K562 (cell line): ENCODE measurements at regions not wholly inside any gene's neighbourhood (a gene's known extent, or its start where the extent isn't known, plus 50 kb on each side); places are given as distances from the start of the nearest gene placed in this dataset.

Experiments
- ATAC-seq: fragments of 200-7000 bp; cut with Tn5 transposase; 3 replicates; pipeline ENCODE4 v1.9.1; 2020; ENCODE audit warnings: moderate library complexity
- BruUV-seq: library from RNA; stranded (reverse); fragments of 400-500 nt; replicated peaks from 2 replicates; lab custom pipeline; 2021; lab: Mats Ljungman, UMichigan
- CTCF ChIA-PET: fragments of 300-600 bp; formaldehyde crosslinking; extraction: SDS; loops from one replicate; lab custom pipeline; 2021; ENCODE audit warnings: low intra/inter-chr PET ratio; lab: Yijun Ruan, JAX
- POLR2A ChIA-PET: fragments of 300-600, 350-650 bp; sonication (Branson Sonifier 250); formaldehyde crosslinking; extraction: SDS; loops from one replicate; lab custom pipeline; 2021; ENCODE audit warnings: antibody characterized with exemption, inconsistent platforms; lab: Yijun Ruan, JAX
- DNase-seq, 4 experiments: peaks; one replicate each; pipeline versions ENCODE4 v3.0.0 to v3.0.0-alpha.2; 2011 to 2018; ENCODE audit warnings: low spot score in 3 of 4, mixed read lengths in 3 of 4; ENCODE audit errors: extremely low read depth in 1 of 4
- FAIRE-seq: peaks from 2 replicates; lab custom pipeline; 2011; peaks lifted over from hg19 to GRCh38; lab: Jason Lieb, UNC
- H2AFZ ChIP-seq: 2 replicates; pipeline ENCODE4 v1.6.0; 2011; ENCODE audit warnings: low read depth, low read length, control low read depth, inconsistent platforms
- H3K27ac ChIP-seq: fragments of 200-600 bp; 3 replicates; pipeline ENCODE4 v1.8.0; 2011; ENCODE audit warnings: low read depth, mild to moderate bottlenecking, control low read depth, inconsistent platforms, low read length, moderate library complexity, mixed read lengths; ENCODE audit errors: extremely low read depth
- H3K27me3 ChIP-seq, 2 experiments: fragments of 300-600 bp in 1 of 2; 2 replicates in 1 of 2; 3 replicates in 1 of 2; pipeline versions ENCODE4 v1.6.0 to v1.8.0; 2011; ENCODE audit warnings: inconsistent platforms in 2 of 2, low read length in 2 of 2, mild to moderate bottlenecking in 1 of 2, mixed read lengths in 1 of 2, moderate library complexity in 1 of 2; ENCODE audit not compliant: control insufficient read depth in 2 of 2, insufficient read depth in 2 of 2
- H3K36me3 ChIP-seq: fragments of 300-600 bp; 3 replicates; pipeline ENCODE4 v1.8.0; 2011; ENCODE audit warnings: mild to moderate bottlenecking, low read length, inconsistent platforms; ENCODE audit not compliant: control insufficient read depth, insufficient read depth
- H3K4me1 ChIP-seq, 2 experiments: fragments of 200-600 bp in 1 of 2; replicated peaks in 1 of 2; 2 replicates in 1 of 2; 3 replicates in 1 of 2; pipeline versions ENCODE4 v1.5.1 to v1.8.0; 2011; ENCODE audit warnings: inconsistent platforms in 2 of 2, low read length in 2 of 2, mild to moderate bottlenecking in 1 of 2, mixed read lengths in 1 of 2, moderate library complexity in 1 of 2; ENCODE audit not compliant: control insufficient read depth in 2 of 2, insufficient read depth in 2 of 2
- H3K4me2 ChIP-seq: 2 replicates; pipeline ENCODE4 v1.6.1; 2011; ENCODE audit warnings: low read length, control low read depth, inconsistent platforms, mixed read lengths; ENCODE audit not compliant: insufficient read depth
- H3K4me3 ChIP-seq: fragments of 200-600 bp; sonication (generic), shearing (Covaris generic); 2 replicates; pipeline ENCODE4 v1.5.1; 2016; ENCODE audit warnings: control low read depth, inconsistent platforms
- H3K79me2 ChIP-seq: fragments of 200-600 bp; 3 replicates; pipeline ENCODE4 v1.8.0; 2011; ENCODE audit warnings: low read length, inconsistent platforms; ENCODE audit not compliant: control insufficient read depth, insufficient read depth
- H3K9ac ChIP-seq, 2 experiments: 2 replicates each; pipeline versions ENCODE4 v1.6.0 to v1.6.1; 2011; ENCODE audit warnings: low read depth in 2 of 2, low read length in 2 of 2, control low read depth in 1 of 2, inconsistent platforms in 1 of 2, mild to moderate bottlenecking in 1 of 2, mixed read lengths in 1 of 2; ENCODE audit not compliant: insufficient read depth in 1 of 2
- H3K9me1 ChIP-seq: one replicate; pipeline ENCODE4 v1.6.0; 2011; ENCODE audit warnings: inconsistent platforms, mild to moderate bottlenecking, low read length, moderate library complexity; ENCODE audit not compliant: control insufficient read depth, insufficient read depth
- H3K9me3 ChIP-seq: replicated peaks from 2 replicates; pipeline ENCODE4 v1.5.1; 2011; ENCODE audit warnings: low read depth, low read length, inconsistent platforms; ENCODE audit not compliant: control insufficient read depth, insufficient read depth
- H4K20me1 ChIP-seq: replicated peaks from 2 replicates; pipeline ENCODE4 v1.6.1; 2011; ENCODE audit warnings: low read length, inconsistent platforms, mixed read lengths; ENCODE audit not compliant: control insufficient read depth, insufficient read depth
- ATF1 ChIP-seq, 2 experiments: fragments of 450-650 bp in 1 of 2; IDR thresholded peaks; 2 replicates each; pipeline ENCODE4 v1.6.1; 2016; ENCODE audit warnings: missing compliant biosample characterization in 1 of 2, missing genetic modification characterization in 1 of 2
- L3MBTL2 ChIP-seq: fragments of 450-650 bp; IDR thresholded peaks from 2 replicates; pipeline ENCODE4 v1.6.1; 2016; ENCODE audit warnings: mild to moderate bottlenecking, moderate library complexity
- MTA1 ChIP-seq: fragments of 450-650 bp; IDR thresholded peaks from 2 replicates; pipeline ENCODE4 v1.6.1; 2017; ENCODE audit warnings: borderline replicate concordance
- NELFE ChIP-seq: IDR thresholded peaks from 2 replicates; pipeline ENCODE4 v1.6.1; 2011; ENCODE audit warnings: mild to moderate bottlenecking; ENCODE audit not compliant: insufficient read depth, insufficient read length
- WGBS: fragments of 100-300 bp; shearing (Covaris generic); methylation state at CpG from one replicate; pipeline ENCODE4 v1.1.6; 2016; ENCODE audit warnings: low coverage, mixed read lengths; ENCODE audit not compliant: insufficient coverage; ENCODE audit errors: missing lambda C conversion rate; 5-methylcytosine and 5-hydroxymethylcytosine counted together
- in situ Hi-C: fragments of 300-500 bp; cut with MboI; formaldehyde crosslinking; loops from 4 replicates; pipeline ENCODE4 v1.15.0; 2018; ENCODE audit warnings: inconsistent platforms, mixed read lengths
- intact Hi-C: fragments of 100-400 bp; cut with micrococcal nuclease; formaldehyde crosslinking; loops from 2 replicates; pipeline ENCODE4 v1.14.2; 2022
- TF ChIP-seq, protein P1 (sequence below): fragments of 450-650 bp; IDR thresholded peaks from 2 replicates; pipeline ENCODE4 v1.6.1; 2016; ENCODE audit warnings: borderline replicate concordance
- TF ChIP-seq, protein P2 (sequence below): fragments of 250-450 bp; sonication (Bioruptor Pico); IDR thresholded peaks from 2 replicates; pipeline ENCODE4 v1.9.0; 2021; ENCODE audit warnings: mild to moderate bottlenecking
- TF ChIP-seq, protein P3 (sequence below): sonication (generic); formaldehyde crosslinking; IDR thresholded peaks from 2 replicates; pipeline ENCODE4 v1.8.0; 2022; ENCODE audit warnings: missing genetic modification reagents, mild to moderate bottlenecking, borderline replicate concordance
- TF ChIP-seq, protein P4 (sequence below): fragments of 450-650 bp; IDR thresholded peaks from 2 replicates; pipeline ENCODE4 v1.6.1; 2017; ENCODE audit warnings: antibody characterized with exemption, mild to moderate bottlenecking
- TF ChIP-seq, protein P5 (sequence below), 2 experiments: fragments of 450-650 bp; IDR thresholded peaks; 2 replicates each; pipeline ENCODE4 v1.6.1; 2018; ENCODE audit warnings: mild to moderate bottlenecking in 2 of 2, low read depth in 1 of 2; ENCODE audit not compliant: partially characterized antibody in 2 of 2

DNA sequence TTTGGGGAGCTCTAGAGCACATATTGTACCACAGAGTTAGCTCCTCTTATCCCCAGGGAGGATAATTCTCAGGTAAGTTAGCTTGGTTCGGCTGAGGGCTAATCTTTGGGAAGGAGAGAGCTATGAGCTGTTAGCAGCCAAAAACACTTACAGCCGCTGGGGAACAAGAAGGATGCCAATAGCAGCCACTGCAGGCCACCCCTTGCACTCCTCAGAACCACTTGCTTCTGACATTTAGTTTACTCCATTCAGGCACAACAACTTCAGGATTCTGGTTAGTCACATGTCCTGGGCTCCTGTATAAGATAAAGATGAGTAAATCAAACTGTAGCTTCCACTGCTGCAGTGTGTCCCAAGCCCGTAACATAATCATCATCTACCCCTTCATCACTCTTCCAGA, 212.6 kb upstream of the ADGRL2 start:
- H3K4me2 ChIP-seq: no peak overlapping the region
- DNase-seq: no peak
- in situ Hi-C loops: no loop called here
- H3K27ac ChIP-seq: no peak overlapping the region
- CTCF ChIA-PET: no interaction called here
- intact Hi-C loops: no loop called here
- 0% methylated on average over 3 of the region's 3 CpGs for WGBS
- ATAC-seq: no peak
- no peak overlapping the region for H3K9ac ChIP-seq
- FAIRE-seq: no peak
- H3K27me3 ChIP-seq: no peaks in the 10 kb centered on the region
- no peaks in the 10 kb centered on the region for H4K20me1 ChIP-seq
- no peaks in the 10 kb centered on the region for H3K4me1 ChIP-seq
- BruUV-seq: no TSS peak
- H3K36me3 ChIP-seq: no peaks in the 10 kb centered on the region
- H2AFZ ChIP-seq: no peak overlapping the region
- no peaks in the 10 kb centered on the region for H3K79me2 ChIP-seq
- POLR2A ChIA-PET: no interaction called here
- H3K4me3 ChIP-seq: no peak overlapping the region
- H3K9me1 ChIP-seq: no peaks in the 10 kb centered on the region
- H3K9me3 ChIP-seq: no peaks in the 10 kb centered on the region
- TF ChIP-seq, protein P1, sequence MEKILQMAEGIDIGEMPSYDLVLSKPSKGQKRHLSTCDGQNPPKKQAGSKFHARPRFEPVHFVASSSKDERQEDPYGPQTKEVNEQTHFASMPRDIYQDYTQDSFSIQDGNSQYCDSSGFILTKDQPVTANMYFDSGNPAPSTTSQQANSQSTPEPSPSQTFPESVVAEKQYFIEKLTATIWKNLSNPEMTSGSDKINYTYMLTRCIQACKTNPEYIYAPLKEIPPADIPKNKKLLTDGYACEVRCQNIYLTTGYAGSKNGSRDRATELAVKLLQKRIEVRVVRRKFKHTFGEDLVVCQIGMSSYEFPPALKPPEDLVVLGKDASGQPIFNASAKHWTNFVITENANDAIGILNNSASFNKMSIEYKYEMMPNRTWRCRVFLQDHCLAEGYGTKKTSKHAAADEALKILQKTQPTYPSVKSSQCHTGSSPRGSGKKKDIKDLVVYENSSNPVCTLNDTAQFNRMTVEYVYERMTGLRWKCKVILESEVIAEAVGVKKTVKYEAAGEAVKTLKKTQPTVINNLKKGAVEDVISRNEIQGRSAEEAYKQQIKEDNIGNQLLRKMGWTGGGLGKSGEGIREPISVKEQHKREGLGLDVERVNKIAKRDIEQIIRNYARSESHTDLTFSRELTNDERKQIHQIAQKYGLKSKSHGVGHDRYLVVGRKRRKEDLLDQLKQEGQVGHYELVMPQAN: no peak
- TF ChIP-seq, protein P2, sequence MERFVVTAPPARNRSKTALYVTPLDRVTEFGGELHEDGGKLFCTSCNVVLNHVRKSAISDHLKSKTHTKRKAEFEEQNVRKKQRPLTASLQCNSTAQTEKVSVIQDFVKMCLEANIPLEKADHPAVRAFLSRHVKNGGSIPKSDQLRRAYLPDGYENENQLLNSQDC: no peak
- TF ChIP-seq L3MBTL2 (no peak), ATF1 (CRISPR knock-in tag; IDR thresholded peaks at IDR 0.05) (no peak), ATF1 (tag; IDR thresholded peaks at IDR 0.05) (no peak), NELFE (no peak), MTA1 (no peak)
- TF ChIP-seq, protein P3, sequence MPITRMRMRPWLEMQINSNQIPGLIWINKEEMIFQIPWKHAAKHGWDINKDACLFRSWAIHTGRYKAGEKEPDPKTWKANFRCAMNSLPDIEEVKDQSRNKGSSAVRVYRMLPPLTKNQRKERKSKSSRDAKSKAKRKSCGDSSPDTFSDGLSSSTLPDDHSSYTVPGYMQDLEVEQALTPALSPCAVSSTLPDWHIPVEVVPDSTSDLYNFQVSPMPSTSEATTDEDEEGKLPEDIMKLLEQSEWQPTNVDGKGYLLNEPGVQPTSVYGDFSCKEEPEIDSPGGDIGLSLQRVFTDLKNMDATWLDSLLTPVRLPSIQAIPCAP (CRISPR knock-in tag): no peak
- TF ChIP-seq, protein P4, sequence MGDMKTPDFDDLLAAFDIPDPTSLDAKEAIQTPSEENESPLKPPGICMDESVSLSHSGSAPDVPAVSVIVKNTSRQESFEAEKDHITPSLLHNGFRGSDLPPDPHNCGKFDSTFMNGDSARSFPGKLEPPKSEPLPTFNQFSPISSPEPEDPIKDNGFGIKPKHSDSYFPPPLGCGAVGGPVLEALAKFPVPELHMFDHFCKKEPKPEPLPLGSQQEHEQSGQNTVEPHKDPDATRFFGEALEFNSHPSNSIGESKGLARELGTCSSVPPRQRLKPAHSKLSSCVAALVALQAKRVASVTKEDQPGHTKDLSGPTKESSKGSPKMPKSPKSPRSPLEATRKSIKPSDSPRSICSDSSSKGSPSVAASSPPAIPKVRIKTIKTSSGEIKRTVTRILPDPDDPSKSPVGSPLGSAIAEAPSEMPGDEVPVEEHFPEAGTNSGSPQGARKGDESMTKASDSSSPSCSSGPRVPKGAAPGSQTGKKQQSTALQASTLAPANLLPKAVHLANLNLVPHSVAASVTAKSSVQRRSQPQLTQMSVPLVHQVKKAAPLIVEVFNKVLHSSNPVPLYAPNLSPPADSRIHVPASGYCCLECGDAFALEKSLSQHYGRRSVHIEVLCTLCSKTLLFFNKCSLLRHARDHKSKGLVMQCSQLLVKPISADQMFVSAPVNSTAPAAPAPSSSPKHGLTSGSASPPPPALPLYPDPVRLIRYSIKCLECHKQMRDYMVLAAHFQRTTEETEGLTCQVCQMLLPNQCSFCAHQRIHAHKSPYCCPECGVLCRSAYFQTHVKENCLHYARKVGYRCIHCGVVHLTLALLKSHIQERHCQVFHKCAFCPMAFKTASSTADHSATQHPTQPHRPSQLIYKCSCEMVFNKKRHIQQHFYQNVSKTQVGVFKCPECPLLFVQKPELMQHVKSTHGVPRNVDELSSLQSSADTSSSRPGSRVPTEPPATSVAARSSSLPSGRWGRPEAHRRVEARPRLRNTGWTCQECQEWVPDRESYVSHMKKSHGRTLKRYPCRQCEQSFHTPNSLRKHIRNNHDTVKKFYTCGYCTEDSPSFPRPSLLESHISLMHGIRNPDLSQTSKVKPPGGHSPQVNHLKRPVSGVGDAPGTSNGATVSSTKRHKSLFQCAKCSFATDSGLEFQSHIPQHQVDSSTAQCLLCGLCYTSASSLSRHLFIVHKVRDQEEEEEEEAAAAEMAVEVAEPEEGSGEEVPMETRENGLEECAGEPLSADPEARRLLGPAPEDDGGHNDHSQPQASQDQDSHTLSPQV: no peak
- TF ChIP-seq, protein P5, sequence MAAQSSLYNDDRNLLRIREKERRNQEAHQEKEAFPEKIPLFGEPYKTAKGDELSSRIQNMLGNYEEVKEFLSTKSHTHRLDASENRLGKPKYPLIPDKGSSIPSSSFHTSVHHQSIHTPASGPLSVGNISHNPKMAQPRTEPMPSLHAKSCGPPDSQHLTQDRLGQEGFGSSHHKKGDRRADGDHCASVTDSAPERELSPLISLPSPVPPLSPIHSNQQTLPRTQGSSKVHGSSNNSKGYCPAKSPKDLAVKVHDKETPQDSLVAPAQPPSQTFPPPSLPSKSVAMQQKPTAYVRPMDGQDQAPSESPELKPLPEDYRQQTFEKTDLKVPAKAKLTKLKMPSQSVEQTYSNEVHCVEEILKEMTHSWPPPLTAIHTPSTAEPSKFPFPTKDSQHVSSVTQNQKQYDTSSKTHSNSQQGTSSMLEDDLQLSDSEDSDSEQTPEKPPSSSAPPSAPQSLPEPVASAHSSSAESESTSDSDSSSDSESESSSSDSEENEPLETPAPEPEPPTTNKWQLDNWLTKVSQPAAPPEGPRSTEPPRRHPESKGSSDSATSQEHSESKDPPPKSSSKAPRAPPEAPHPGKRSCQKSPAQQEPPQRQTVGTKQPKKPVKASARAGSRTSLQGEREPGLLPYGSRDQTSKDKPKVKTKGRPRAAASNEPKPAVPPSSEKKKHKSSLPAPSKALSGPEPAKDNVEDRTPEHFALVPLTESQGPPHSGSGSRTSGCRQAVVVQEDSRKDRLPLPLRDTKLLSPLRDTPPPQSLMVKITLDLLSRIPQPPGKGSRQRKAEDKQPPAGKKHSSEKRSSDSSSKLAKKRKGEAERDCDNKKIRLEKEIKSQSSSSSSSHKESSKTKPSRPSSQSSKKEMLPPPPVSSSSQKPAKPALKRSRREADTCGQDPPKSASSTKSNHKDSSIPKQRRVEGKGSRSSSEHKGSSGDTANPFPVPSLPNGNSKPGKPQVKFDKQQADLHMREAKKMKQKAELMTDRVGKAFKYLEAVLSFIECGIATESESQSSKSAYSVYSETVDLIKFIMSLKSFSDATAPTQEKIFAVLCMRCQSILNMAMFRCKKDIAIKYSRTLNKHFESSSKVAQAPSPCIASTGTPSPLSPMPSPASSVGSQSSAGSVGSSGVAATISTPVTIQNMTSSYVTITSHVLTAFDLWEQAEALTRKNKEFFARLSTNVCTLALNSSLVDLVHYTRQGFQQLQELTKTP (IDR thresholded peaks at IDR 0.05; ENCODE audit: low read depth in 1 of 2, partially characterized antibody in 2 of 2): no peak
